ENCODE measurements at regions not wholly inside any gene's neighbourhood (a gene's known extent, or its start where the extent isn't known, plus 50 kb on each side); places are given as distances from the start of the nearest gene placed in this dataset.
"Not testable (repeated sequence)": the region's sequence is repeated elsewhere in the genome, so short reads cannot be mapped to it uniquely, and the experiment has no call there.

DNA sequence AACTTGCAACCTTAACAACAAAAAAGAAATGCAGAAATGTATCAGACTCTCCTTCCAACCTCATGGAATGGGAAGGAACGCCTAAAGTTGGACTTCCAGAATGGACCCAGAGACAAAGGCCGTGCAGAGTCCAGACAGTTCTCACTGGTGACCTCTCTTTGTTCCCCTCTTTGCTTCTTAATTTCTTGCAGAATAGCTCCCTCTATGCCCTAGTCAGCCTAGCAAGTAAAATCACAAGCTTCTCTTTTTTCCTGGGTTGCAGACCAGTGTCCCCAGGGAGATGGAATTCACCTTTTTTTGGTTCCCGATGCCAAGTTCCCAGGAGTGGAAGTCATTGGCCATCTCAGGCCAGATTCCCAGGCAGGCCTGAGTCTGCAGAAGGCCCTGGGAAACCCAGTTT is 278.0 kb downstream of the CCSER2 start:
- DNase-seq: no peak
- H3K27me3 Mint-ChIP-seq: peaks cover 5% of the 10 kb centered on the region
- no peak overlapping the region for H3K27ac Mint-ChIP-seq
- no peaks in the 10 kb centered on the region for H3K9me3 Mint-ChIP-seq
- H3K4me3 Mint-ChIP-seq: no peak overlapping the region
- H3K4me1 Mint-ChIP-seq: peaks cover 1% of the 10 kb centered on the region
- no peaks in the 10 kb centered on the region for H3K36me3 Mint-ChIP-seq

GRCh38 chr10:84607044-84607443 is 278.7 kb downstream of the CCSER2 start:
- H3K4me1 Mint-ChIP-seq: peaks cover 1% of the 10 kb centered on the region
- H3K27me3 Mint-ChIP-seq: peaks cover 5% of the 10 kb centered on the region
- no peak overlapping the region for H3K27ac Mint-ChIP-seq
- no peak for DNase-seq
- H3K9me3 Mint-ChIP-seq: no peaks in the 10 kb centered on the region
- H3K4me3 Mint-ChIP-seq: no peak overlapping the region
- H3K36me3 Mint-ChIP-seq: no peaks in the 10 kb centered on the region

DNA sequence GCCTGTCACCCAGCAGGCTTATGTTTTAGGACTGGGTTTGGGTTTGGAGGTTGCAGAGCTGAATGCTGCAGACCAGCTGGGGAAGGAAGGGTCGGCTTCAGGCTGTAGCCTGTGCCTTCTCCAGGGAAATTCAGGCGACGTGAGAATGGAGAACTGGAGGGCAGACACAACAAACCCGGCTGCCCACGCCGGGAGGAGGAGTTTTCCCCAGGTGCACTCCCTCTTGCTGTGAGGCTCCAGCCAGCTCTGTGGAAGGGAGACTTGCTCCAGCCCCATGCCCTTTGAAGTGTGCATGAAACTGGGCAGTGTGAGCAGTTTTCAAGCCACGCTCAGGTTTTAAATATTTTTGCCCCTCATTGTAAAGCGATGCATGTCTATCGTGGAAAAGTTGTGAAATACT is 279.1 kb downstream of the CCSER2 start:
- Mint-ChIP-seq H3K27ac (no peak overlapping the region), H3K4me1 (peaks cover 1% of the 10 kb centered on the region), H3K4me3 (no peak overlapping the region), H3K9me3 (no peaks in the 10 kb centered on the region), H3K36me3 (no peaks in the 10 kb centered on the region), H3K27me3 (peaks cover 5% of the 10 kb centered on the region)
- no peak for DNase-seq

DNA sequence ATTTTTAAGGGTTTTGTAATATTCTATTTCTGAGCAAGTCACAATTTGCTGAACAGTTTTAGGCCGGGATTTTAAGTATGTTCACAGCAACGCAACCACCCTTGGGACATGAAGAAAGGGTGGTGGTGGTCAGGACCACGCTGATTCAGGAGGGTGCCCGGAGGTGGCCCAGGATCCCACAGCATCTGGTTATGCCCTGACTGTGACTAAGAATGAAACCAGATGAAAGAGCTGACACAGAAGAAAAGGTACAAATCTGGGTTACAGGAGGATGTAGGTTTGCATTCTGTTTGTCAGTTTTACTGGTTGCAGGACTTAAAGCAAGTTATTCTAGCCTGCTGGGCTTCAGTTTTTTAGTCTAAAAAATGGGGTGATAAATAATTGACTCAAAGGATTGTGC is 279.7 kb downstream of the CCSER2 start:
- H3K27ac Mint-ChIP-seq: no peak overlapping the region
- H3K27me3 Mint-ChIP-seq: peaks cover 5% of the 10 kb centered on the region
- DNase-seq: no peak
- H3K4me1 Mint-ChIP-seq: peaks cover 1% of the 10 kb centered on the region
- no peak overlapping the region for H3K4me3 Mint-ChIP-seq
- no peaks in the 10 kb centered on the region for H3K9me3 Mint-ChIP-seq
- no peaks in the 10 kb centered on the region for H3K36me3 Mint-ChIP-seq

GRCh38 chr10:84613336-84614021 is 285.1 kb downstream of the CCSER2 start:
- Mint-ChIP-seq H3K9me3 (no peaks in the 10 kb centered on the region), H3K36me3 (no peaks in the 10 kb centered on the region), H3K27ac (no peak overlapping the region), H3K27me3 (no peaks in the 10 kb centered on the region), H3K4me3 (no peak overlapping the region), H3K4me1 (no peaks in the 10 kb centered on the region)
- no peak for DNase-seq

- no peaks in the 10 kb centered on the region for H3K4me1 Mint-ChIP-seq
- H3K27ac Mint-ChIP-seq: no peak overlapping the region
- H3K9me3 Mint-ChIP-seq: no peaks in the 10 kb centered on the region
- no peaks in the 10 kb centered on the region for H3K36me3 Mint-ChIP-seq
- no peaks in the 10 kb centered on the region for H3K27me3 Mint-ChIP-seq
- no peak for DNase-seq
- H3K4me3 Mint-ChIP-seq: no peak overlapping the region
These were observed 298.2 kb downstream of the CCSER2 start for GRCh38 chr10:84626397-84627087.

GRCh38 chr10:84632866-84633265 is 304.5 kb downstream of the CCSER2 start:
- Mint-ChIP-seq H3K36me3 (no peaks in the 10 kb centered on the region), H3K27ac (no peak overlapping the region), H3K9me3 (no peaks in the 10 kb centered on the region), H3K4me1 (no peaks in the 10 kb centered on the region), H3K4me3 (no peak overlapping the region), H3K27me3 (peaks cover 3% of the 10 kb centered on the region)
- DNase-seq: no peak

- H3K27ac Mint-ChIP-seq: no peak overlapping the region
- H3K36me3 Mint-ChIP-seq: no peaks in the 10 kb centered on the region
- H3K4me1 Mint-ChIP-seq: no peaks in the 10 kb centered on the region
- peaks cover 3% of the 10 kb centered on the region for H3K27me3 Mint-ChIP-seq
- H3K9me3 Mint-ChIP-seq: no peaks in the 10 kb centered on the region
- no peak for DNase-seq
- no peak overlapping the region for H3K4me3 Mint-ChIP-seq
These were observed 306.2 kb downstream of the CCSER2 start for GRCh38 chr10:84634636-84635035.

- not testable (repeated sequence) for H3K27ac Mint-ChIP-seq, H3K4me1 Mint-ChIP-seq, H3K36me3 Mint-ChIP-seq, H3K9me3 Mint-ChIP-seq, H3K4me3 Mint-ChIP-seq, DNase-seq, H3K27me3 Mint-ChIP-seq
These were observed 322.2 kb downstream of the CCSER2 start for GRCh38 chr10:84650628-84651027.

- DNase-seq: no peak
- H3K27me3 Mint-ChIP-seq: no peaks in the 10 kb centered on the region
- H3K27ac Mint-ChIP-seq: no peak overlapping the region
- H3K4me3 Mint-ChIP-seq: no peak overlapping the region
- no peaks in the 10 kb centered on the region for H3K4me1 Mint-ChIP-seq
- H3K36me3 Mint-ChIP-seq: no peaks in the 10 kb centered on the region
- H3K9me3 Mint-ChIP-seq: no peaks in the 10 kb centered on the region
These were observed 326.3 kb downstream of the CCSER2 start for GRCh38 chr10:84654671-84655070.

- Mint-ChIP-seq H3K36me3 (no peaks in the 10 kb centered on the region), H3K9me3 (no peaks in the 10 kb centered on the region), H3K4me1 (no peaks in the 10 kb centered on the region), H3K27ac (no peak overlapping the region), H3K4me3 (no peak overlapping the region), H3K27me3 (no peaks in the 10 kb centered on the region)
- no peak for DNase-seq
These were observed 330.6 kb downstream of the CCSER2 start for GRCh38 chr10:84659027-84659426.

GRCh38 chr10:84659497-84660439 is 331.4 kb downstream of the CCSER2 start:
- Mint-ChIP-seq H3K4me1 (no peaks in the 10 kb centered on the region), H3K4me3 (no peak overlapping the region), H3K27me3 (no peaks in the 10 kb centered on the region)

GRCh38 chr10:84660450-84661159 is 332.2 kb downstream of the CCSER2 start:
- no peaks in the 10 kb centered on the region for H3K4me1 Mint-ChIP-seq
- H3K27me3 Mint-ChIP-seq: no peaks in the 10 kb centered on the region
- no peaks in the 10 kb centered on the region for H3K36me3 Mint-ChIP-seq
- DNase-seq: no peak
- no peak overlapping the region for H3K4me3 Mint-ChIP-seq
- no peaks in the 10 kb centered on the region for H3K9me3 Mint-ChIP-seq
- no peak overlapping the region for H3K27ac Mint-ChIP-seq

More at GRCh38 chr10:84659497-84660439, 331.4 kb downstream of the CCSER2 start:
- DNase-seq: no peak
- Mint-ChIP-seq H3K27ac (no peak overlapping the region), H3K36me3 (no peaks in the 10 kb centered on the region), H3K9me3 (no peaks in the 10 kb centered on the region)

DNA sequence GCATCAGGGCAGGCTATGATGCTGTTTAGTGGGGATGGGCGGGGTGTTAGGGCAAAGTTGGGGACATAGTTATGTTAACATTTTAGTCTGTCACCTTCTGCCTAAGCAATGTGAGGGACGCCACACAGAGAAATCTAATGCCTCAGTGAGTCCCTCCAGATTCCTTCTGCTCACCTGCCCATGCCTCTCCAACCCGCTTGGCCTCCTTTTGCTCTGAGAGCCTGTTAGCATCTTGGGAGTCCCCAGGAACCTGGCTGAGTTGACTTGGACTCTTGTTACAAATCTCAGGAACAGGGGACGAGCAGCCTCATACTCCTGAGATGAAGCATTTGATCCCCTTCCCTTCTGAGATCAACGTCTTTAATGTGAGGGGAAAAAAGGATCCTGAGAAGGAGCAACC is 336.8 kb downstream of the CCSER2 start:
- H3K27me3 Mint-ChIP-seq: no peaks in the 10 kb centered on the region

More for the DNA sequence above, 336.8 kb downstream of the CCSER2 start:
- no peak for DNase-seq
- Mint-ChIP-seq H3K4me1 (no peaks in the 10 kb centered on the region), H3K9me3 (no peaks in the 10 kb centered on the region), H3K36me3 (no peaks in the 10 kb centered on the region), H3K4me3 (no peak overlapping the region), H3K27ac (no peak overlapping the region)
